GM12874 (cell line): ENCODE measurements at regions not wholly inside any gene's neighbourhood (a gene's known extent, or its start where the extent isn't known, plus 50 kb on each side); places are given as distances from the start of the nearest gene placed in this dataset.

Experiments used
- CTCF ChIP-seq: IDR thresholded peaks from 2 replicates; pipeline ENCODE4 v1.5.1; 2011; ENCODE audit warnings: low read depth, mild to moderate bottlenecking, control low read depth, low read length, moderate library complexity; ENCODE audit not compliant: insufficient read depth

- no peak for TF ChIP-seq CTCF
These were observed 155.0 kb upstream of the RHOBTB1 start for GRCh38 chr10:61098966-61099365.

DNA sequence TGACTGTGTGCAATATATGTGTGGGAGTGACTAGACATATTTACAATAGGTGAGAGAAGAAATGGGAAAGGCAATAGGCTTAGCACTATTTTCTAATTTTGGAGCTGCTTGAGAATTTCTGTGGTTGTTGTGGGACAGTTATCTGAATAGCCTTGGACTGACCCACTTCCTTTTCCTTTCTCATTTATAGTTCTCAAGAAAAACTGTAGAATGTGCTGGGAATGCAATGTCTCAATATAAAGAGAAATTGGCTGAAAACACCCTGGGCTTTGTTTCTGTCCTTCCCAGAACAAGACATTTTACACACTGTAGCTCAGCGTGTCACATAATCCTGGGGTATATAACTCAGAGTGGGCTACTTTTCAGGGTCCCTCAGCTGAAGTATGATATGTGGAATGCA is 153.0 kb upstream of the RHOBTB1 start:
- TF ChIP-seq CTCF, result no peak

- TF ChIP-seq CTCF, result no peak
These were observed 152.1 kb upstream of the RHOBTB1 start for GRCh38 chr10:61096056-61096455.

- no peak for TF ChIP-seq CTCF
These were observed 147.5 kb upstream of the RHOBTB1 start for GRCh38 chr10:61091531-61091930.

DNA sequence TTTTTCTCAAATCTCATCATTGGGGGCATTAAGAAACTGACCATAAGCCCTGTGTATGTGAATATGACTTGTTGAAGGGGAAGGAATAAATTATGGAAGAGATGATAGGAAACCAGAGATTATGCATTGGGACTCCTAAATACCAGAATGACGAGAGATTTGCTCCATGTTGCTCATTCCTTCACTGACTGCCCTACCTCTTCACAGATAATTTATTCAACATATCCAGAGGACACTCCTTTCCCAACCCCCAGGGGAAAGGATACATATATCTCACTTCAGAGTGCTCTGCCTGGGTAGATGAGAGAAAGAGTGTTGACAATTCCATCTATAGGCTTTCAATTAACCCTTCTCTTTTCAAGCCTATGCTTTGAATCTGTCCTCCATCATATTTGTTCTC is 145.3 kb upstream of the RHOBTB1 start:
- no peak for TF ChIP-seq CTCF

- TF ChIP-seq CTCF, result no peak
These were observed 140.5 kb upstream of the RHOBTB1 start for GRCh38 chr10:61084493-61084892.

- TF ChIP-seq CTCF, result no peak
These were observed 137.3 kb upstream of the RHOBTB1 start for GRCh38 chr10:61081301-61081700.
